ENCODE measurements at regions not wholly inside any gene's neighbourhood (a gene's known extent, or its start where the extent isn't known, plus 50 kb on each side); places are given as distances from the start of the nearest gene placed in this dataset.
"Not testable (repeated sequence)": the region's sequence is repeated elsewhere in the genome, so short reads cannot be mapped to it uniquely, and the experiment has no call there.

DNA sequence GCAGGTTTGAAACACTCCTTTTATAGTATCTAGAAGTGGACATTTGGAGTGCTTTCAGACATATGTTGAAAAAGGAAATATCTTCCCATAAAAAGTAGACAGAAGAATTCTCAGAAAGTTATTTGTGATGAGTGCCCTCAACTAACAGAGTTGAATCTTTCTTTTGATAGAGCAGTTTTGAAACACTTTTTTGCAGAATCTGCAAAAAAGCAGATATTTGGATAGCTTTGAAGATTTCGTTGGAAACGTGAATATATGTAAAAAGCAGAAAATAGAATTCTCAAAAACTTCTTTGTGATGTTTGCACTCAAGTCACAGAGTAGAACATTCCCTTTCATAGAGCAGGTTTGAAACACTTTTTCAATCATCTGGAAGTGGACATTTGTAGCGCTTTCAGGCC, 676.4 kb upstream of the ZNF337 start:
- 79 to 83% methylated on average over 3 of the region's 3 CpGs for WGBS, 2 experiments (ENCODE audit: insufficient coverage in 2 of 2)
- H3K36me3 ChIP-seq (ENCODE audit: control insufficient read depth, insufficient read depth, low read length); H3K4me1 ChIP-seq (ENCODE audit: control insufficient read depth, insufficient read depth, low read length, poor library complexity, severe bottlenecking); H3K27ac ChIP-seq (ENCODE audit: low read depth, low read length, severe bottlenecking); H3K9me3 ChIP-seq (ENCODE audit: control insufficient read depth, low read length); H3K4me3 ChIP-seq (ENCODE audit: extremely low read depth, insufficient read depth, low read length, poor library complexity, severe bottlenecking): not testable (repeated sequence)

DNA sequence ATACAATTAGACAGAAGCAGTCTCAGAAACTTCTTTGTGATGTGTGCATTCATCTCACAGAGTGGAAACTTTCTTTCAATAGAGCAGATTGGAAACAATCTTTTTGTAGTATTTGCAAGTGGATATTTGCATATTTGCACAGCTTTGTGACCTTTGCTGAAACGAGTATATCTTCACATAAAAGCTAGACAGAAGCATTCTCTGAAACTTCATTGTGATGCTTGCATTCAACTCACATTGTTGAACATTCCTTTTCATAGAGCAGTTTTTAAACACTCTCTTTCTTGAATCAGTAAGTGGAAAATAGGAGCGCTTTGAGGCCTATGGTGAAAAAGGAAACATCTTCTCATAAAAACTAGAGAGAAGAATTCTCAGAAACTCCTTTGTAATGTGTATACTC, 657.9 kb upstream of the ZNF337 start:
- H3K9me3 ChIP-seq (ENCODE audit: control insufficient read depth, low read length): no peaks in the 10 kb centered on the region
- H3K27ac ChIP-seq (ENCODE audit: low read depth, low read length, severe bottlenecking): no peak overlapping the region
- H3K4me1 ChIP-seq (ENCODE audit: control insufficient read depth, insufficient read depth, low read length, poor library complexity, severe bottlenecking): no peaks in the 10 kb centered on the region
- no peak overlapping the region for H3K4me3 ChIP-seq (ENCODE audit: extremely low read depth, insufficient read depth, low read length, poor library complexity, severe bottlenecking)
- no peaks in the 10 kb centered on the region for H3K36me3 ChIP-seq (ENCODE audit: control insufficient read depth, insufficient read depth, low read length)
- 50% methylated on average over 1 of the region's 2 CpGs; no CpG with 5 or more reads in 1 of the 2 experiments for WGBS, 2 experiments (ENCODE audit: insufficient coverage in 2 of 2)

DNA sequence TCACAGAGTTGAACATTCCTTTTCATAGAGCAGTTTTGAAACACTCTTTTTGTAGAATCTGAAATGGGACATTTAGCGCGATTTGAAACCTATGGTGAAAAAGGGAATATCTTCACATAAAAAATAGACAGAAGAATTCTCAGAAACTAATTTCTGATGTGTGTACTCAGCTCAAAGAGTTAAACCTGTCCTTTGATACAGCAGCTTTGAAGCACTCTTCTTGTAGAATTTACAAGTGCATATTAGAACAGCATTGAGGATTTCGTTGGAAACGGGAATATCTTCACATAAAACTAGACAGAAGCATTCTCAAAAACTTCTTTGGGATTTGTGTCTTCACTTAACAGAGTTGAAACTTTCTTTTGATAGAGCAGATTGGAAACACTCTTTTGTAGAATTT, 650.7 kb upstream of the ZNF337 start:
- 92 to 94% methylated on average over 2 of the region's 4 CpGs for WGBS, 2 experiments (ENCODE audit: insufficient coverage in 2 of 2)

DNA sequence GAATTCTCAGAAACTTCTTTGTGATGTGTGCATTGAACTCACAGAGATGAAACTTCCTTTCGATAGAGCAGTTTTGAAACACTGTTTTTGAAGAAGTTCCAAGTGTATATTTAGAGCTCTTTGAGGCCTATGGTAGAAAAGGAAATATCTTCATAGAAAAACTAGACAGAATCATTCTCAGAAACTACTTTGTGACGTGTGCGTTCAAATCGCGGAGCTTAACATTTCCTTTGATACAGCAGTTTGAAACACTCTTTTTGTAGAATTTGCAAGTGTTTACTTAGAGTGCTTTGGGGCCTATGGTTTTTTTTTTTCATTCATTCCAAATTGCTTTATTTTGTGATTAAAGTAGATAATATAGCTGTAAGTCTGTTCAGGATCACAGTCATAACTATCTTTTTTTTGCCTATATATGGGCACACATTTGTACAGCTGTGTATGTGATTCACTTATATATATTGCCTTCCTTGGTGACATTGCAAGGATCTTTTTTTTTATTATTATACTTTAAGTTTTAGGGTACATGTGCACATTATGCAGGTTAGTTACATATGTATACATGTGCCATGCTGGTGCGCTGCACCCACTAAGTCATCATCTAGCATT, 643.9 kb upstream of the ZNF337 start:
- WGBS, 2 experiments (ENCODE audit: insufficient coverage in 2 of 2): 77 to 86% methylated on average over 1 to 5 of the region's 6 CpGs
- not testable (repeated sequence) for H3K9me3 ChIP-seq (ENCODE audit: control insufficient read depth, low read length); H3K36me3 ChIP-seq (ENCODE audit: control insufficient read depth, insufficient read depth, low read length); H3K4me1 ChIP-seq (ENCODE audit: control insufficient read depth, insufficient read depth, low read length, poor library complexity, severe bottlenecking); H3K27ac ChIP-seq (ENCODE audit: low read depth, low read length, severe bottlenecking); H3K4me3 ChIP-seq (ENCODE audit: extremely low read depth, insufficient read depth, low read length, poor library complexity, severe bottlenecking)

More for the DNA sequence above, 650.7 kb upstream of the ZNF337 start:
- no peaks in the 10 kb centered on the region for H3K4me1 ChIP-seq (ENCODE audit: control insufficient read depth, insufficient read depth, low read length, poor library complexity, severe bottlenecking)
- no peaks in the 10 kb centered on the region for H3K36me3 ChIP-seq (ENCODE audit: control insufficient read depth, insufficient read depth, low read length)
- H3K9me3 ChIP-seq (ENCODE audit: control insufficient read depth, low read length): no peaks in the 10 kb centered on the region
- no peak overlapping the region for H3K4me3 ChIP-seq (ENCODE audit: extremely low read depth, insufficient read depth, low read length, poor library complexity, severe bottlenecking)
- H3K27ac ChIP-seq (ENCODE audit: low read depth, low read length, severe bottlenecking): no peak overlapping the region

DNA sequence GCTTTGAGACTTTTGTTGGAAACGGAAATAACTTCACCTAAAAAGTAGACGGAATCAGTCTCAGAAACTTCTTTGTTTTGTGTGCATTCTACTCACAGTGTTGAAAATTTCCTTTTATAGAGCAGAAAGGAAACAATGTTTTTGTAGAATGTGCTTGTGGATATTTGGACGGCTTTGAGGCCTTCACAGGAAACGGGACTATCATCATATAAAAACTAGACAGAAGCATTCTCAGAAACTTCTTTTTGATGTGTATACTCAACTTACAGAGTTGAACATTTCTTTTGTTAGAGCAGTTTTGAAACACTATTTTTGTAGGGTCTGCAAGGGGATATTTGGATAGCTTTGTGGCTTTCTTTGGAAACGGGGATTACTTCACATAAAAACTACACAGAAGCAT, 627.5 kb upstream of the ZNF337 start:
- no peaks in the 10 kb centered on the region for H3K36me3 ChIP-seq (ENCODE audit: control insufficient read depth, insufficient read depth, low read length)
- H3K4me1 ChIP-seq (ENCODE audit: control insufficient read depth, insufficient read depth, low read length, poor library complexity, severe bottlenecking): no peaks in the 10 kb centered on the region
- H3K27ac ChIP-seq (ENCODE audit: low read depth, low read length, severe bottlenecking): no peak overlapping the region
- H3K4me3 ChIP-seq (ENCODE audit: extremely low read depth, insufficient read depth, low read length, poor library complexity, severe bottlenecking): no peak overlapping the region
- H3K9me3 ChIP-seq (ENCODE audit: control insufficient read depth, low read length): no peaks in the 10 kb centered on the region
- 82% methylated on average over 2 of the region's 5 CpGs; no CpG with 5 or more reads in 1 of the 2 experiments for WGBS, 2 experiments (ENCODE audit: insufficient coverage in 2 of 2)

DNA sequence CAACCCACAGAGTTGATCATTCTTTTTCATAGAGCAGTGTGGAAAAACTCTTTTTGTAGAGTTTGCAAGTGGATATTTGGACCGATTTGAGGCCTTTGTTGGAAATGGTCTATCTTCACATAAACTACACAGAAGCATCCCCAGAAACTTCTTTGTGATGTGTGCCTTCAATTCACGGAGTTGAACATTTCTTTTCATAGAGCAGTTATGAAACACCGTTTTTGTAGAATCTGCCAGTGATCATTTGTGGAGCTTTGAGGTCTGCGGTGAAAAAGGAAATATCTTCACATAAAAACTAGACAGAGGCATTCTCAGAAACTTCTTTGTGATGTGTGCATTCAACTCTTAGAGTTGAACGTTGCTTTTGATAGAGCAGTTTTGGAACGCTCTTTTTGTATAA, 618.4 kb upstream of the ZNF337 start:
- H3K9me3 ChIP-seq (ENCODE audit: control insufficient read depth, low read length): no peaks in the 10 kb centered on the region
- 92 to 94% methylated on average over 2 to 3 of the region's 6 CpGs for WGBS, 2 experiments (ENCODE audit: insufficient coverage in 2 of 2)
- H3K4me1 ChIP-seq (ENCODE audit: control insufficient read depth, insufficient read depth, low read length, poor library complexity, severe bottlenecking): no peaks in the 10 kb centered on the region
- H3K36me3 ChIP-seq (ENCODE audit: control insufficient read depth, insufficient read depth, low read length): no peaks in the 10 kb centered on the region
- no peak overlapping the region for H3K27ac ChIP-seq (ENCODE audit: low read depth, low read length, severe bottlenecking)
- H3K4me3 ChIP-seq (ENCODE audit: extremely low read depth, insufficient read depth, low read length, poor library complexity, severe bottlenecking): no peak overlapping the region

DNA sequence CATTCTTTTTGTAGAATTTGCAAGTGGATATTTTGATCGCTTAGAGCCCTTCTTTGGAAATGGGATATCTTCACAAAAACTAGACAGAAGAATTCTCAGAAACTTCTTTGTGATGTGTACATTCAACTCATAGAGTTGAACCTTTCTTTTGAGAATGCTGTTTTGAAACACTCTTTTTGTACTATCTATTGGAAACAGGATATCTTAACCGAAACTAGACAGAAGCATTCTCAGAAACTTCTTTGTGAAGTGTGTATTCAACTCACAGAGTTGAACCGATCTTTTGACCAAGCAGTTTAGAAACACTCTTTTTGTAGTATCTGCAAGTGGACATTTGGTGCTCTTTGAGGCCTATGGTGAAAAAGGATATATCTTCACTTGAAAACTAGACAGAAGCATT, 613.1 kb upstream of the ZNF337 start:
- WGBS, 2 experiments (ENCODE audit: insufficient coverage in 2 of 2): no CpG with 5 or more reads among the region's 3 CpGs
- not testable (repeated sequence) for H3K27ac ChIP-seq (ENCODE audit: low read depth, low read length, severe bottlenecking); H3K36me3 ChIP-seq (ENCODE audit: control insufficient read depth, insufficient read depth, low read length); H3K4me1 ChIP-seq (ENCODE audit: control insufficient read depth, insufficient read depth, low read length, poor library complexity, severe bottlenecking); H3K4me3 ChIP-seq (ENCODE audit: extremely low read depth, insufficient read depth, low read length, poor library complexity, severe bottlenecking); H3K9me3 ChIP-seq (ENCODE audit: control insufficient read depth, low read length)

DNA sequence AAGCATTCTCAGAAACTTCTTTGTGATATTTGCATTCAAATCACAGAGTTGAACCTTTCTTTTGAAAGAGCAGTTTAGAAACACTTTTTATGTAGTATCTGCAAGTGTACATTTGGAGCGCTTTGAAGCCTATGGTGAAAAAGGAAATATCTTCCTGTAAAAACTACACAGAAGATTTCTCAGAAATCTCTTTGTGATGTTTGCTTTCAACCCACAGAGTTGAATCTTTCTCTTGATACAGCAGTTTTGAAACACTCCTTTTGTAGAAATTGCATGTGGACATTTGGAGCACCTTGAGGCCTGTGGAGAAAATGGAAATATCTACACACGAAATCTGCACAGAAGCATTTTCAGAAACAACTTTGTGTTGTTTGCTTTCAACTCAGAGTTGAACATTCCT, 612.3 kb upstream of the ZNF337 start:
- WGBS, 2 experiments (ENCODE audit: insufficient coverage in 2 of 2): 67% methylated on average over 1 of the region's 2 CpGs; no CpG with 5 or more reads in 1 of the 2 experiments
- Histone ChIP-seq H3K36me3 (ENCODE audit: control insufficient read depth, insufficient read depth, low read length) (no peaks in the 10 kb centered on the region), H3K27ac (ENCODE audit: low read depth, low read length, severe bottlenecking) (no peak overlapping the region), H3K9me3 (ENCODE audit: control insufficient read depth, low read length) (no peaks in the 10 kb centered on the region), H3K4me1 (ENCODE audit: control insufficient read depth, insufficient read depth, low read length, poor library complexity, severe bottlenecking) (no peaks in the 10 kb centered on the region), H3K4me3 (ENCODE audit: extremely low read depth, insufficient read depth, low read length, poor library complexity, severe bottlenecking) (no peak overlapping the region)

DNA sequence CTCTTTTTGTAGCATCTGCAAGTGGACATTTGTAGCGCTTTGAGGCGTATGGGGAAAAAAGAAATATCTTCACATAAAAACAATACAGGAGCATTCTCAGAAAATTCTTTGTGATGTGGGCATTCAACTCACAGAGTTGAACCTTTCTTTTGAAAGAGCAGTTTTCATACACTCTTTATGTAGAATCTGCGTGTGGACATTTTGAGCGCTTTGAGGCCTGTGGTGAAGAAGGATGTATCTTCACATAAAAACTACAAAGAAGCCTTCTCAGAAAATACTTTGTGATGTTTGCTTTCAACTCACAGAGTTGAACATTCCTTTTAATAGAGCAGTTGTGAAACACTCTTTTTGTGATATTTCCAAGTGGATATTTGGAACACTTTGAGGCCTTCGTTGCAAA, 598.4 kb upstream of the ZNF337 start:
- H3K4me1 ChIP-seq (ENCODE audit: control insufficient read depth, insufficient read depth, low read length, poor library complexity, severe bottlenecking): no peaks in the 10 kb centered on the region
- no peaks in the 10 kb centered on the region for H3K9me3 ChIP-seq (ENCODE audit: control insufficient read depth, low read length)
- H3K4me3 ChIP-seq (ENCODE audit: extremely low read depth, insufficient read depth, low read length, poor library complexity, severe bottlenecking): no peak overlapping the region
- WGBS, 2 experiments (ENCODE audit: insufficient coverage in 2 of 2): 100% methylated on average over 2 of the region's 5 CpGs; no CpG with 5 or more reads in 1 of the 2 experiments
- H3K27ac ChIP-seq (ENCODE audit: low read depth, low read length, severe bottlenecking): no peak overlapping the region
- no peaks in the 10 kb centered on the region for H3K36me3 ChIP-seq (ENCODE audit: control insufficient read depth, insufficient read depth, low read length)

DNA sequence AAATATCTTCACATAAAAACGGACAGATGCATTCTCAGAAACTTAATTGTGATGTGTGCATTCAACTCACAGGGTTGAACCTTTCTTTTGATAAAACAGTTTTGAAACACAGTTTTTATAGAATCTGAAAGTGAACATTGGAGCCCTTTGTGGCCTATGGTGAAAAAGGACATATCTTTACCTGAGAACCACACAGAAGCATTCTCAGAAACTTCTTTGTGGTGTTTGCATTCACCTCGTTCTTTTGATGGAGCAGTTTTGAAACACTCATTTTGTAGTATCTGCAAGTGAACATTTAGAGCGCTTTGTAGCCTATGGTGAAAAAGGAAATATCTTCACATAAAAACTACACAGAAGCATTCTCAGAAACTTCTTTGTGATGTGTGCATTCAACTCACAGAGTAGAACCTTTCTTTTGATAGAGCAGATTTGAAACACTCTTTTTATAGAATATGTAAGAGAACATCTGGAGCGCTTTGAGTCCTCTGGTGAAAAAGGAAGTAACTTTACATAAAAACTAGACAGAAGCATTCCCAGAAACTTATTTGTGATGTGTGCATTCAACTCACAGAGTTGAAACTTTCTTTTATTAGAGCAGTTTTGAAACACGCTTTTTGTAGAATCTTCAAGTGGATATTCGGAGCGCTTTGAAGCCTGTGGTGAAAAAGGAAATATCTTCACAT, 591.9 kb upstream of the ZNF337 start:
- H3K4me1 ChIP-seq (ENCODE audit: control insufficient read depth, insufficient read depth, low read length, poor library complexity, severe bottlenecking); H3K27ac ChIP-seq (ENCODE audit: low read depth, low read length, severe bottlenecking); H3K4me3 ChIP-seq (ENCODE audit: extremely low read depth, insufficient read depth, low read length, poor library complexity, severe bottlenecking); H3K36me3 ChIP-seq (ENCODE audit: control insufficient read depth, insufficient read depth, low read length); H3K9me3 ChIP-seq (ENCODE audit: control insufficient read depth, low read length): not testable (repeated sequence)
- WGBS, 2 experiments (ENCODE audit: insufficient coverage in 2 of 2): 100% methylated on average over 1 to 2 of the region's 7 CpGs

DNA sequence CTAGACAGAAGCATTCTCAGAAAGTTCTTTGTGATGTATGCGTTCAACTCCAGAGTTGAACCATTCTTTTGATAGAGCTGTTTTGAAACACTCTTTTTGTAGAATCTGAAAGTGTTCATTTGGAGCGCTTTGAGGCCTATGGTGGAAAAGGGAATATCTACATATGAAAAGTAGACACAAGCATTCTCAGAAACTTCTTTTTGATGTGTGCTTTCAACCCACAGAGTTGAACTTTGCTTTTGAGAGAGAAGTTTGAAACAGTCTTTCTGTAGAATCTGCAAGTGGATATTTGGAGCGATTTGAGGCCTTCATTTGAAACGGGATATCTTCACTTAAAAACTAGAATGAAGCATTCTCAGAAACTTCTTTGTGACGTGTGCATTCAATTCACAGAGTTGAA, 582.6 kb upstream of the ZNF337 start:
- Histone ChIP-seq H3K4me1 (ENCODE audit: control insufficient read depth, insufficient read depth, low read length, poor library complexity, severe bottlenecking) (no peaks in the 10 kb centered on the region), H3K27ac (ENCODE audit: low read depth, low read length, severe bottlenecking) (no peak overlapping the region), H3K4me3 (ENCODE audit: extremely low read depth, insufficient read depth, low read length, poor library complexity, severe bottlenecking) (no peak overlapping the region), H3K9me3 (ENCODE audit: control insufficient read depth, low read length) (no peaks in the 10 kb centered on the region), H3K36me3 (ENCODE audit: control insufficient read depth, insufficient read depth, low read length) (no peaks in the 10 kb centered on the region)
- 73 to 95% methylated on average over 2 to 3 of the region's 5 CpGs for WGBS, 2 experiments (ENCODE audit: insufficient coverage in 2 of 2)

Measured in mesodermal cell (in vitro differentiated cells).